ENCODE measurements at regions not wholly inside any gene's neighbourhood (a gene's known extent, or its start where the extent isn't known, plus 50 kb on each side); places are given as distances from the start of the nearest gene placed in this dataset.

- intact Hi-C loops (cut with DNase I, micrococcal nuclease), result no loop called here
- no peak overlapping the region for H3K4me3 ChIP-seq
- no peak for TF ChIP-seq CTCF (IDR thresholded peaks at IDR 0.05)
- ATAC-seq (no peak), DNase-seq (no peak)
- no peaks in the 10 kb centered on the region for H3K4me1 ChIP-seq (ENCODE audit: low read depth)
- no peaks in the 10 kb centered on the region for H3K9me3 ChIP-seq
- no peaks in the 10 kb centered on the region for H3K36me3 ChIP-seq (ENCODE audit: low read depth)
Measured at GRCh38 chr3:25259871-25260270, 168.2 kb upstream of the RARB start.

- ATAC-seq (no peak), DNase-seq (no peak)
- H3K36me3 ChIP-seq (ENCODE audit: low read depth), result no peaks in the 10 kb centered on the region
- H3K9me3 ChIP-seq, result no peaks in the 10 kb centered on the region
- H3K4me1 ChIP-seq (ENCODE audit: low read depth), result no peaks in the 10 kb centered on the region
- H3K4me3 ChIP-seq, result no peak overlapping the region
- no peak for TF ChIP-seq CTCF (IDR thresholded peaks at IDR 0.05)
- intact Hi-C loops (cut with DNase I, micrococcal nuclease), result no loop called here
Measured at GRCh38 chr3:25262322-25262721, 165.7 kb upstream of the RARB start.

GRCh38 chr3:25265284-25265683 is 162.8 kb upstream of the RARB start:
- ATAC-seq (no peak), DNase-seq (no peak)
- TF ChIP-seq CTCF (IDR thresholded peaks at IDR 0.05), result no peak
- H3K36me3 ChIP-seq (ENCODE audit: low read depth), result no peaks in the 10 kb centered on the region
- no peaks in the 10 kb centered on the region for H3K9me3 ChIP-seq
- no peak overlapping the region for H3K4me3 ChIP-seq
- no peaks in the 10 kb centered on the region for H3K4me1 ChIP-seq (ENCODE audit: low read depth)
- intact Hi-C loops (cut with DNase I, micrococcal nuclease), result no loop called here

GRCh38 chr3:25266677-25267076 is 161.4 kb upstream of the RARB start:
- H3K4me3 ChIP-seq, result no peak overlapping the region
- no peaks in the 10 kb centered on the region for H3K4me1 ChIP-seq (ENCODE audit: low read depth)
- DNase-seq (no peak), ATAC-seq (no peak)
- H3K9me3 ChIP-seq, result no peaks in the 10 kb centered on the region
- no peak for TF ChIP-seq CTCF (IDR thresholded peaks at IDR 0.05)
- H3K36me3 ChIP-seq (ENCODE audit: low read depth), result no peaks in the 10 kb centered on the region
- intact Hi-C loops (cut with DNase I, micrococcal nuclease), result no loop called here

- no peak for DNase-seq
- no peak for ATAC-seq
- Histone ChIP-seq H3K9me3 (no peaks in the 10 kb centered on the region), H3K4me3 (no peak overlapping the region), H3K36me3 (ENCODE audit: low read depth) (no peaks in the 10 kb centered on the region), H3K4me1 (ENCODE audit: low read depth) (no peaks in the 10 kb centered on the region)
- intact Hi-C loops (cut with DNase I, micrococcal nuclease), result no loop called here
- no peak for TF ChIP-seq CTCF (IDR thresholded peaks at IDR 0.05)
Measured at GRCh38 chr3:25272090-25272489, 156.0 kb upstream of the RARB start.

- no peaks in the 10 kb centered on the region for H3K9me3 ChIP-seq
- H3K4me1 ChIP-seq (ENCODE audit: low read depth), result no peaks in the 10 kb centered on the region
- no peak for DNase-seq
- TF ChIP-seq CTCF (IDR thresholded peaks at IDR 0.05), result no peak
- H3K36me3 ChIP-seq (ENCODE audit: low read depth), result no peaks in the 10 kb centered on the region
- no peak overlapping the region for H3K4me3 ChIP-seq
- intact Hi-C loops (cut with DNase I, micrococcal nuclease), result no loop called here
- no peak for ATAC-seq
Measured at GRCh38 chr3:25273582-25274171, 154.4 kb upstream of the RARB start.

Measured in mucosa of descending colon (tissue), 3 donors.